TTC549 (cell line): ENCODE measurements at regions not wholly inside any gene's neighbourhood (a gene's known extent, or its start where the extent isn't known, plus 50 kb on each side); places are given as distances from the start of the nearest gene placed in this dataset.
"Not testable (repeated sequence)": the region's sequence is repeated elsewhere in the genome, so short reads cannot be mapped to it uniquely, and the experiment has no call there.

Experiments
- FAIRE-seq: peaks from 2 replicates; lab custom pipeline; 2012; peaks lifted over from hg19 to GRCh38; lab: Jason Lieb, UNC

DNA sequence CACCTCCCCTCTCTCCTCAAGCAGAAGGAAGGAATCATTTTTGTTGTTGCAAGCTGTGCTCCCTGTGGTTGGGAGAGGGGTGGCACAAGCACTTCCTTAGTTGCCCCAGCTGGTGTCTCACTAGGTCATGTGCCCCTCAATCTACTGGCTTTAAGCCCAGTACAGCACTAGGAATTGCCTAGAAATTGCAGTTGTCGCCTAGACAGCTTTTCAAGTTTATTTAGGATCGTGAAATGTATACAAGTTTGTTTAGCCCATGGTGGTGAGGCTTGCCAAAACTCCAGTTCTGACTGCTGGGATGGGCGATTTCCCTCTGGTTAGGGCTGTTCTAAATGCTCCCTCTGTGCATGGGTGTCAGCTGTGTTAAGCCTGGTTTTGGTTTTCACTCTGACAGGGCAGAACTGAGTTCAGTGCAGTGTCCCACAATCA lies 126.8 kb upstream of the ZNF644 start:
- no peak for FAIRE-seq

- FAIRE-seq = no peak
Measured at GRCh38 chr1:91141858-91142257, 120.0 kb upstream of the ZNF644 start.

- no peak for FAIRE-seq
Measured at GRCh38 chr1:91138959-91139358, 117.1 kb upstream of the ZNF644 start.

- FAIRE-seq = no peak
Measured at GRCh38 chr1:91137173-91137852, 115.5 kb upstream of the ZNF644 start.

GRCh38 chr1:91135799-91136198 lies 114.0 kb upstream of the ZNF644 start:
- FAIRE-seq = no peak

- FAIRE-seq = no peak
Measured at GRCh38 chr1:91133248-91133647, 111.4 kb upstream of the ZNF644 start.

DNA sequence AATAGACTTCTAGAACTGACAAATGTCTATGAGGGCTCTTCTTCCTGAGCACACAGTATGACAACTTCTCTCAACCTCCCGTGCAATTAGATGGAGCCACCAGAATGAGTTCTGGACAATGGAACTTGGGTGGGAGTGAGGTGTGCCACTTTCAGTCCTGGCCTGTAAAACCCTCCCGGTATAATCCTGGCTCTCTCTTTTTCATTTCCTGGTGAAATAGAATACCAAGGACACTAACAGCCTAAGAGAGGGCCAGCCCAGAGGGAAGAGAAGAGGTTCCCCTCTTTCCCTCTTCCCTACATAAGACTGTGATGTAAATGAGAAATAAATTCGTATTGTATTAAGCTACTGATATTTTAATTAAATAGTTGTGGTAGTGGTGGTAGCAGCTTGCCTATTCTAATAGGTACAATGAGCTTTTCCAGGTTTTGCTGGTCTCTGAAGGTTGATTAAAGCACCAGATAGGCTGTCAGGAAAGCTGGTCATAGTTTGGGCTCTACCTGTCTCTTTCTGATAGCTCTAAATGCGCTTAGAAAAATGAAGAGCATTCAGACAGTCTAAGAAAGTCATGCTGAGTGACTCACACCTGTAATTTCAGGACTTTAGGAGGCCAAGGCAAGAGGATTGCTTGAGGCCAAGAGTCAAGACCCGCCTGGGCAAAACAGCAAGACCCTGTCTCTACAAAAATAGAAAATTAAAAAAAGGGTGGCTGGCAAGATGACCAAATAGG lies 108.6 kb upstream of the ZNF644 start:
- FAIRE-seq = no peak

DNA sequence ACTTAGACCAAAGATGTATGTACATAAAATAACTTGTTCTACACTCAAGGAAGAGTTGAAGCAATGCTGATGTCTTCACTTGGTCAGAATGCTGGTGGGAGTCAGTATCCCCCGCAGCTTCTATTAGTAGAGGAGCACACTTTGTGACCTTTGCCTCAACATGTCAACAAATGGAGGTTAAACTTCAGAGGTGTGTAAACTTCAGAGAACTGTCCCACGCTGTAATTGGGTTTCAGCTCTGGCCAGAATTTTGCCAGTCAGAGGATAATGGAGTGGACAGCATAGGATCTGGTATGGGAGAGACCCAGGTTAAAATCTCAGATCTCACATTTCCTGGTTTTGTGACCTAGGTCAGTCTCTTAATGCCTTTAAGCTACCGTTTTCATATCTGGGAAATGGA lies 107.6 kb upstream of the ZNF644 start:
- FAIRE-seq = no peak

DNA sequence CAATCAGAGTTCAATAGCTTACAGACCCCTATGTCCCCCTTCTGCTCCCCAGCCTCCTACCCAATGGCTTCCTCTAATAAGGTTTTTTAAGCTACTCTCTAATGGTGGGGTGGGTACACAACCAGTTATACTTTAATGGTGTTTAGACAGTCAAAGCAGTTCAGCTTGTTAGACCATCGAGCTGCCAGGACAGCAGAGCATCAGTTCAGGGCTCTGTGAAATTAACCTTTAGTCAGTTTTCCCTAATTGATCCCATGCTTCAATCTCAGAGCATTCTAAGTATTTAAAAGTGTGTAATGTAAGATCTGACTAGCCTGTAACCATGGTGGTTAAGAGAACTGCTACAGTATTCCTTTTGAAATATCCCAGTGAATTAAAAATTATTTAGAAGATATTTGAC lies 107.2 kb upstream of the ZNF644 start:
- FAIRE-seq = no peak

DNA sequence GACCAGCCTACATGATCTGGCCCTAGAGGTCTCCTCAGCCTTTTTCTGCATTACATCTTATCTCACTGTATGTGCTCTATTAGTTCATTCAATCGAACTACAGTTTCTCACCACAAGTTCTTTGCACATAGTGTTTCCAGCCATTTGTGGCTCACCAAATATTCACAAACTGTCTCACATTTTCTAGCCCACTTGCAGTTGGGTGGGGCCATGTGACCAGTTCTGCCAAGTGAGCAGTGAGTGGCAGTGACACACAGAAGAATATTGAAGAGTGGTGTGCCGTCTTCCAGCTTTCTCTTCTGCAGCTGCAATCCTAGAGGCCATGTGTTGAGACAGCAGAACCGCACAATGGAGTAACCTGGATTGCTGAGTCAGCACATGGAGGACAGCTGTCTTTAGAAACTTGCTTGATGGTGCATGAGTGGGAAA lies 103.2 kb upstream of the ZNF644 start:
- FAIRE-seq = no peak

DNA sequence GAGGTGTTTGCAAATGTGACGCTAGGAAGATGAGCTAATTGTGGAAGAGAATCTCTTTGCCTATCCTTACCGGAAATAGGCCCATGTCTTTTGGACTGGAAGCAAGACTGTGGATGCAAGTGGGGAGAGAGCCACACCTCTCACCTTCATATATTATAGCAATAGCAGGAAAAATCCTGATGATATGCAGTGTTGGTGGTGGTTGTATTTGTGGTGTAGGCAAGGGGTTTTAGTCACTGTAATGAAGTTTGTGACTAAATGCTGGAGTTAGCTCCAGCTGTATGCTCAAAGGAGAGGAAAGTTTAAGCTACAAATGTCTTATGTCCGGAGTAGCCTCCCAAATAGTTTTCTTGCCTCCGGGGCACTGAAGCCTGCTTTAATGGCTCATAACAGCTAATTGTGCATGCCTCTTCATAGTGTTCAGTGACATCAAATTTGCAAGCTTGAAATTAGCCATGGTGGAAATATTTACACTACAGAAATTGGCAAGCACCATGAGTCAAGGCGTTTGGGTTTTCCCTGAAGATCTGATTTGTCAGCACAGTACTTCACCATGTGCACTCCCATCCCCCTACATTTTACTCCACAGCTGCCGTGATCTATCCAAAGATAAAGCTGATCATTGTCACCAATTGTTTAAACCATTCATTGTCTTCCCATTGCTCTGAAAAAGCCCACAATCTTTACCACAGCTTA lies 102.6 kb upstream of the ZNF644 start:
- FAIRE-seq = no peak

- FAIRE-seq = no peak
Measured at GRCh38 chr1:91123773-91124172, 101.9 kb upstream of the ZNF644 start.

DNA sequence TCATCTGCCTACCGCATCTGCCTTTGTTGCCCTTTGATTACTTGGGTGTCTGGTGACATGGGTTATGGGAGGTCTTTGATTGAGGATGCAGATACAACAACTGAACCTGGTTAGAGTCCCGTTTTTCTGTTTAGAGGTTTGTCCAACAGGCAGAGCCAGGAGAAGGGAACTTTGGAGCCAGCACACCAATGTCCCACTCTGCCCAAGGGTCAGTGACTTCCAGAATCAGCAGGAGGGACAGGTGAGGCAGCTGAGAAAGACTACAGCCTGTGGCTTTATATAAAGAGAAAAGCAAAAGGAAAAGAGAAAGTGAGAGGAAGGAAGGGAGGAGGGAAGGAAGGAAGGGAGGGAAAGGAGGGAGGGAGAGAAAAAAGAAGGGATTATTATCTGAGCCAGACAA lies 101.5 kb upstream of the ZNF644 start:
- no peak for FAIRE-seq

DNA sequence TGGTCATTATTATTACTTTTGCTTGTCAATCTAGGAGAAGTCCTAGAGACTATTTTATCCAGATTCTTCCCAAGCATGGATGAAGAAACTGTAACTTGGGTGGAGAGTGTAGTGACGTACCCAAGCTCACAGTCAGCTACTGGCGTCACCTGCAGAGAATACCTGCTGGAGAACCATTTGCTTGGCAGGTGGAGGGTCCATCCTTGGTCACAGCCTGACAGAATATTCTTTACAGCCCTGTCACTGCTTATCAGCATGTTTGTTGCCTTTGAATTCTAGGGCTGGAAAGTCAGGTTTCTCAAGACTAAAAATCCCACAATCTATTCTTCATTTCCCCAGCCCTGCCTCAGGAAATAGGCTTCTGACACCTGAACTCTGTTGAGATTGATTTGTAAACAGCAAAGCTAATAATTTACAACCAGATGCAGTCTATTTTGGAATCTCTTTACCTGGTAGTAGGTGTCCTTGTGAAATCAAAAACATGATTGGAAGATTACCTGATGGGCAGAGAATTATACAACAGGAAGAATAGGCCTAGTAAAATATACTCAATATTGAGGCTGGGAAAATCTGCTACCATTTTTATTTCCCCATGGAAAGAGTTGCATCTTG lies 100.4 kb upstream of the ZNF644 start:
- no peak for FAIRE-seq

- FAIRE-seq = no peak
Measured at GRCh38 chr1:91121366-91121765, 99.5 kb upstream of the ZNF644 start.

- FAIRE-seq = no peak
Measured at GRCh38 chr1:91120936-91121335, 99.1 kb upstream of the ZNF644 start.

GRCh38 chr1:91120421-91120820 lies 98.6 kb upstream of the ZNF644 start:
- no peak for FAIRE-seq

GRCh38 chr1:91104712-91105111 lies 82.9 kb upstream of the ZNF644 start:
- FAIRE-seq = no peak

DNA sequence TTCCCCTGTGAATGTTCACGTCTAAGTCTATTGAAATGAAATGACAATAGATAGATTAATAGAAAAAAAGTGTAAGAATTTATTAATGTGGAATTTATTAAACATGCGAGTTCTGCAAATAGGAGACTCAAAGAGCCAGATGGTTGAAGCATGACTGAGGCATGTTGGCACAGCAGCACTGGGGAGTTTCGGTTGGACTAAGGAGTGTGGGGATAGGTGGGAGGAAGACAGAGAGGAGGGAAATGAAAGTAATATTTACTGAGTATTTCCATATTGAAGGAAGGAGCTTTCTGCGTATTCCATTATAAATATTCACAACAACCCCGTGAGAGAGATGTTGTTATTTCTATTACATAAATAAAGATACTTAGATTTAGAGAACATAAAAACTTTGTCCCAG lies 79.5 kb upstream of the ZNF644 start:
- FAIRE-seq = no peak

GRCh38 chr1:91099746-91100621 lies 78.1 kb upstream of the ZNF644 start:
- no peak for FAIRE-seq

- FAIRE-seq = no peak
Measured at GRCh38 chr1:91098299-91098906, 76.6 kb upstream of the ZNF644 start.

DNA sequence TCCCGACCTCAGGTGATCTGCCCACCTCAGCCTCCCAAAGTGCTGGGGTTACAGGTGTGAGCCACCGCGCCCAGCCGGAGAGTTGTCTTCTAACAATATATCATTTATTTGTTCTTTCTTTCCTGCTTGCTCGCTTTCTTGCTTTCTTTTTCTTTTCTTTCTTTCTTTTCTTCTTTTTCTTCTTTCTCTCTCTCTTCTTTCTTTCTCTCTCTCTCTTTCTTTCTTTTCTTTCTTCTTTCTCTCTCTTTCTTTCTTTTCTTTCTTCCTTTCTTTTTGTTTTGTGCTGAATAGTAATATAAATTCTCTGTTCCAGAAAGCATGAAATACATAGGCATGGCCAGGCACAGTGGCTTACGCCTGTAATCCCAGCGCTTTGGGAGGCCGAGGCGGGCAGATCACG lies 73.5 kb upstream of the ZNF644 start:
- FAIRE-seq = not testable (repeated sequence)
